Erythroblast (primary cell): ENCODE measurements at regions not wholly inside any gene's neighbourhood (a gene's known extent, or its start where the extent isn't known, plus 50 kb on each side); places are given as distances from the start of the nearest gene placed in this dataset.

Experiments
- GATA1 ChIP-seq: IDR thresholded peaks from 2 replicates; pipeline ENCODE4 v1.6.1; 2011; ENCODE audit warnings: low read depth, mild to moderate bottlenecking, control low read depth, low read length, moderate library complexity
- POLR2A ChIP-seq: IDR thresholded peaks from 2 replicates; pipeline ENCODE4 v1.6.1; 2011; ENCODE audit warnings: mild to moderate bottlenecking, low read length

- TF ChIP-seq POLR2A: no peak
- TF ChIP-seq GATA1: no peak
Observed at GRCh38 chr6:66418906-66419305, 711.9 kb upstream of the EYS start.
